ENCODE measurements at regions not wholly inside any gene's neighbourhood (a gene's known extent, or its start where the extent isn't known, plus 50 kb on each side); places are given as distances from the start of the nearest gene placed in this dataset.

DNA sequence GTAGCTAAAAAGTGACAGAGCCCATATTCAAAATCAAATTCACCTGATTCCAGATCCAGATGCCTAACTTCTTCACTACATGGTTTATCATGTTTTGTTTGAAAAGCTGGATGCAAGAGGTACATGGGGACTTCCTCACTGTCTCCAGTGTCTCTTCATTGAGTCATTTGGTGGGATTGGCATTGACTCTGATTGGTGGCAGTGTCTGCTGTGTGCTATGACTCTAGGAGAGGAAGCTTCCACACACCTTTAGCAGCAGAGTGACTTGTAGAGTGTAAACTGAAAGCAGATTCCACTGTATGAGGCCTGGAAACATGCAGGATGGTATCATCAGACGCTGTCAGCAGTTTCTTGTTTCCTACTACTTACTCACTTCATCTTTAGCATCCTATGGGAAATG lies 250.9 kb upstream of the SEMA6A start:
- TF ChIP-seq POLR2A (IDR thresholded peaks at IDR 0.05; ENCODE audit: low read depth, low read length) (no peak), SPI1 (IDR thresholded peaks at IDR 0.05; ENCODE audit: low read depth, low read length) (no peak)
